Heart right ventricle (tissue), 16 donors: ENCODE measurements at regions not wholly inside any gene's neighbourhood (a gene's known extent, or its start where the extent isn't known, plus 50 kb on each side); places are given as distances from the start of the nearest gene placed in this dataset.

Source experiments
- ATAC-seq, 8 donors: fragments of 200-7000 bp; cut with Tn5 transposase; one replicate each; pipeline ENCODE4 v1.9.1; 2020; ENCODE audit warnings: mild to moderate bottlenecking in 8 of 8, moderate library complexity in 8 of 8, moderate number of reproducible peaks in 1 of 8
- DNase-seq, 2 donors: peaks; one replicate each; pipeline ENCODE4 v3.0.0-alpha.2; 2020
- H3K27ac ChIP-seq, 10 donors: fragments of 200-600 bp; sonication (generic) in 2 of 10; one replicate each; pipeline versions ENCODE4 v1.5.0 to v1.8.0; 2020 to 2022; ENCODE audit warnings: mild to moderate bottlenecking in 3 of 10
- H3K27me3 ChIP-seq, 7 donors: fragments of 200-600 bp; one replicate each; pipeline ENCODE4 v1.8.0; 2021 to 2022; ENCODE audit warnings: mild to moderate bottlenecking in 2 of 7
- H3K36me3 ChIP-seq, 9 donors: fragments of 200-600 bp; sonication (generic) in 1 of 9; one replicate each; pipeline versions ENCODE4 v1.5.0 to v1.8.0; 2020 to 2022; ENCODE audit warnings: mild to moderate bottlenecking in 2 of 9
- H3K4me1 ChIP-seq, 9 donors: fragments of 200-600 bp; sonication (generic) in 1 of 9; one replicate each; pipeline versions ENCODE4 v1.5.0 to v1.8.0; 2020 to 2022; ENCODE audit warnings: mild to moderate bottlenecking in 4 of 9
- H3K4me3 ChIP-seq, 10 donors: fragments of 200-600 bp; sonication (generic) in 2 of 10; one replicate each; pipeline versions ENCODE4 v1.5.0 to v1.8.0; 2020 to 2022; ENCODE audit warnings: mild to moderate bottlenecking in 7 of 10, moderate library complexity in 2 of 10
- H3K9me3 ChIP-seq, 11 donors: fragments of 200-600 bp in 10 of 11; sonication (generic) in 2 of 11; one replicate each; pipeline versions ENCODE4 v1.5.0 to v1.8.0; 2013 to 2022; ENCODE audit warnings: mild to moderate bottlenecking in 2 of 11, control low read depth in 1 of 11, moderate library complexity in 1 of 11
- WGBS, 2 donors: extraction: QIAGEN DNeasy Blood & Tissue Kit; methylation state at CpG; one replicate each; pipeline ENCODE4 v1.1.7; 2013; ENCODE audit warnings: inconsistent platforms in 1 of 2; 5-methylcytosine and 5-hydroxymethylcytosine counted together
- intact Hi-C, 10 donors: fragments of 100-400 bp; cut with DNase I; formaldehyde crosslinking; loops; one replicate each; pipeline versions ENCODE4 v1.11.1 to v1.14.2; 2022
- TF ChIP-seq, protein P1 (sequence below), 9 donors: fragments of 200-600 bp; sonication (generic) in 2 of 9; IDR thresholded peaks; one replicate each; pipeline versions ENCODE4 v1.5.0 to v1.8.0; 2021 to 2022; ENCODE audit warnings: antibody characterized with exemption in 9 of 9, mild to moderate bottlenecking in 5 of 9, moderate library complexity in 1 of 9
- donor health status: Arrhythmogenic right ventricular cardiomyopathy.
- donor health status: ischemic (EF 13 %, LVEDD 7.1; RV severe dilation, severe dysfunction).
- donor health status: healthy with polysubstance abuse.
- donor health status: DM: no; HTN: yes; CAD: no.
- donor health status: DM: no; HTN: no; CAD: no.
- donor health status: ischemic (EF 25% LVEDD 6.9; RV normal size, moderate dysfunction).
- donor health status: ischemic (EF 25% LVEDD 5.7; RV mildly dilated, moderate dysfunction).
- donor health status: healthy.
- donor health status: DM: yes; HTN: yes; CAD: no.
- donor health status: Ischemic cardiomyopathy.
- donor health status: ischemic (EF 35%, LVEDD 5.7; RV mildly dilated, moderate dysfunction).
- donor health status: nonischemic (EF 11% LVEDD 7.7; RV severe dilation, severe dysfunction).
- donor health status: DM: yes; HTN: yes; CAD: no.
- donor health status: PGD.
- donor health status: ischemic (EF 29% LVEDD 5.4; RV normal size, mild dysfunction).
- donor health status: nonischemic (EF 23%, LVEDD 6.1; RV moderate dilation, normal function).

DNA sequence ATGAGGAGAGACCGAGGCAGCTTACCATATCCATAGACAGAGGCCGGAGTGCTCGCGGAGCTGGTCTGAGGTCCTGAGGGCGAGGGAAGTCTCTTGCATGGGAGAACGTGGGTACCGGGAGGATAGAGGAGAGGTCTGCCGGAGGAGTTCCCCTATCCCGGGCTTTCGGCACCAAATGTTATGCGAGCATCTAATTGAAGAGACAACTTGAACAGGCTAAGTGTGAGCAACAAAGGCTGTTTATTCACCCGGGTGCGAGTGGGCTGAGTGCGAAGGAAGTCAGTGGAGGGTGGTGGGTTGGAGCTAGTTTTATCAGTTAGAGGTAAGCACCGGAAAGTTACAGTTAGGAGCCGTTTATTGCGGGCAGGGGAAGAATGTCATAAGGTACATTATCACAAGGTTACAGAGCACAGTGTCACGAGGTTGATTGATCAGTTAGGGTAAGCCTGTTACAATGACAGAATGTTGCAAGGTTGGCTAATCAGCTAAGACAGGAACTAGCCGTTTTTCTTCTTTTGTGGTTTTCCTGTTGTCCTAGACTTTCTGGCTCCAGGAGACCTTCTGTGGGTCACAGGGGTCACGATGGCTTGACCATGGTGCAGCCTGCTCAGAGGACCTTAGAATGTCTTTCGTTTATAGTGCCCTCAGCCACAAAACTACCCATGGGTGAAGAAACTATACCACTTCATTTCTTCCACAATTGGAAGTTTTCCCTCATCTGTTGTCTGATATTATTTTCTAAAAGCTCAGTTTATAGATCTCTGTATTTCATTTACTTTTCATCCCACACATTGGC is 746.0 kb upstream of the ADGRB3 start:
- WGBS, 2 donors: 78 to 80% methylated on average over 21 of the region's 21 CpGs
- no peak overlapping the region for H3K4me3 ChIP-seq
- peaks cover 0 to 38% (median 0%) of the 10 kb centered on the region in 11 donors for H3K9me3 ChIP-seq
- TF ChIP-seq, protein P1, sequence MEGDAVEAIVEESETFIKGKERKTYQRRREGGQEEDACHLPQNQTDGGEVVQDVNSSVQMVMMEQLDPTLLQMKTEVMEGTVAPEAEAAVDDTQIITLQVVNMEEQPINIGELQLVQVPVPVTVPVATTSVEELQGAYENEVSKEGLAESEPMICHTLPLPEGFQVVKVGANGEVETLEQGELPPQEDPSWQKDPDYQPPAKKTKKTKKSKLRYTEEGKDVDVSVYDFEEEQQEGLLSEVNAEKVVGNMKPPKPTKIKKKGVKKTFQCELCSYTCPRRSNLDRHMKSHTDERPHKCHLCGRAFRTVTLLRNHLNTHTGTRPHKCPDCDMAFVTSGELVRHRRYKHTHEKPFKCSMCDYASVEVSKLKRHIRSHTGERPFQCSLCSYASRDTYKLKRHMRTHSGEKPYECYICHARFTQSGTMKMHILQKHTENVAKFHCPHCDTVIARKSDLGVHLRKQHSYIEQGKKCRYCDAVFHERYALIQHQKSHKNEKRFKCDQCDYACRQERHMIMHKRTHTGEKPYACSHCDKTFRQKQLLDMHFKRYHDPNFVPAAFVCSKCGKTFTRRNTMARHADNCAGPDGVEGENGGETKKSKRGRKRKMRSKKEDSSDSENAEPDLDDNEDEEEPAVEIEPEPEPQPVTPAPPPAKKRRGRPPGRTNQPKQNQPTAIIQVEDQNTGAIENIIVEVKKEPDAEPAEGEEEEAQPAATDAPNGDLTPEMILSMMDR (IDR thresholded peaks at IDR 0.05): no peak
- H3K36me3 ChIP-seq: no peaks in the 10 kb centered on the region
- H3K4me1 ChIP-seq: no peaks in the 10 kb centered on the region
- no peak overlapping the region for H3K27ac ChIP-seq
- no peaks in the 10 kb centered on the region for H3K27me3 ChIP-seq
- ATAC-seq (no peak), DNase-seq (no peak)
- intact Hi-C loops: no loop called here

DNA sequence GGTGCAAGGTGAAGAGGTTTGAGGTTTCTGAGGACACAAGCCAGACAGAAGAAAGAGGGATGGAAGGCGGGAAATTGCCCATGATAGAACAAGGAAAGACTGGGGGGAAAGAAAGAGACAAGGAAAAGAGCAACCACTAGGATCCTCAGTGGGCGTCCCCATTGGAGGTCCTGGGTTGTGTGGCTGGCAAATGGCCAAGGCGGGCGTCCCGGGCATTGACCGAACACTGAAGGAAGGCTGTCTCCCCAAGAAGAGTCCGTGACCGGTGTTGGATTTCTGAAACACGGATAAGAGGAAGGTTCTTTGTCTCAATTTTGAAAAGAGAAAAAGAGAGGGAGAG is 746.6 kb upstream of the ADGRB3 start:
- WGBS, 2 donors: 89 to 93% methylated on average over 9 of the region's 9 CpGs

GRCh38 chr6:67887747-67888545 is 747.1 kb upstream of the ADGRB3 start:
- H3K4me1 ChIP-seq: no peaks in the 10 kb centered on the region
- TF ChIP-seq, protein P1 (IDR thresholded peaks at IDR 0.05): no peak
- no peaks in the 10 kb centered on the region for H3K27me3 ChIP-seq
- H3K27ac ChIP-seq: no peak overlapping the region
- peaks cover 0 to 40% (median 0%) of the 10 kb centered on the region in 11 donors for H3K9me3 ChIP-seq
- intact Hi-C loops: no loop called here
- H3K4me3 ChIP-seq: no peak overlapping the region
- DNase-seq: no peak
- WGBS, 2 donors: 91% methylated on average over 17 of the region's 17 CpGs
- no peak for ATAC-seq
- no peaks in the 10 kb centered on the region for H3K36me3 ChIP-seq

More for the DNA sequence above, 746.6 kb upstream of the ADGRB3 start:
- Histone ChIP-seq H3K36me3 (no peaks in the 10 kb centered on the region), H3K27me3 (no peaks in the 10 kb centered on the region), H3K9me3 (peaks cover 0 to 38% (median 0%) of the 10 kb centered on the region in 11 donors), H3K4me3 (no peak overlapping the region), H3K27ac (no peak overlapping the region), H3K4me1 (no peaks in the 10 kb centered on the region)
- ATAC-seq: no peak
- TF ChIP-seq, protein P1 (IDR thresholded peaks at IDR 0.05): no peak
- DNase-seq: no peak
- intact Hi-C loops: no loop called here

DNA sequence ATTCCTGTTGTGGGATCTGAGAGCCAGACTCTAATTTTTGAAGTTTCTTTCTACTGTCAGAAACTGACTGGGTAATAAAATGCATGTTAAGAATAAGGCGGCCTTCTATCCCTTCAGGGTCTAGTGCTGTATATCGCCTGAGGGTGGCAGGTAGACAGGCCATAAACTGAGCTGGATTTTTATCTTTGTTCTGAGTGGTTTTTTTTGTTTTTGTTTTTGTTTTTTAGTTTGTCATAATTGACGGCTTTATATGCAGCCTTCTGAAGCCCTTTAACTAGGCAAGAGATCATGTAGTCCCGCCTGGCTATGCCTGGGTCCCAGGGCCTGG is 747.7 kb upstream of the ADGRB3 start:
- Histone ChIP-seq H3K4me1 (no peaks in the 10 kb centered on the region), H3K4me3 (no peak overlapping the region), H3K27ac (no peak overlapping the region), H3K9me3 (peaks cover 0 to 45% (median 0%) of the 10 kb centered on the region in 11 donors), H3K36me3 (no peaks in the 10 kb centered on the region), H3K27me3 (no peaks in the 10 kb centered on the region)
- DNase-seq (no peak), ATAC-seq (no peak)
- TF ChIP-seq, protein P1 (IDR thresholded peaks at IDR 0.05): no peak
- intact Hi-C loops: no loop called here
- WGBS, 2 donors: 94 to 98% methylated on average over 4 of the region's 4 CpGs
